Omental fat pad (tissue), 3 donors: ENCODE measurements at regions not wholly inside any gene's neighbourhood (a gene's known extent, or its start where the extent isn't known, plus 50 kb on each side); places are given as distances from the start of the nearest gene placed in this dataset. TPM values are rescaled to one million over a fixed set of nuclear protein-coding genes. Genes with fewer than 3 reads are reported as not detected.

ENCODE experiments used
- ATAC-seq: fragments of 150-250 bp; one replicate; pipeline ENCODE4 v1.9.1; 2016; ENCODE audit warnings: mild to moderate bottlenecking, moderate library complexity; ENCODE audit not compliant: low FRiP score
- DNase-seq: peaks from one replicate; pipeline ENCODE4 v3.0.0-alpha.2; 2019; ENCODE audit warnings: low spot score
- CTCF ChIP-seq, 3 donors: fragments of 450-650 bp; IDR thresholded peaks; one replicate each; pipeline ENCODE4 v1.5.1; 2016 to 2017; ENCODE audit warnings: antibody characterized with exemption in 3 of 3, mild to moderate bottlenecking in 3 of 3, moderate library complexity in 2 of 3
- small RNA-seq: library from RNA; depleted of rRNA; stranded (forward); fragments of <200 nt; gene quantifications from one replicate; pipeline ENCODE3, GENCODE V24; 2016

GRCh38 chr2:117738991-117739839, 75.3 kb upstream of the DDX18 start:
- DNase-seq (no peak), ATAC-seq (no peak)
- TF ChIP-seq CTCF (IDR thresholded peaks at IDR 0.05) = no peak

- no peak for TF ChIP-seq CTCF (IDR thresholded peaks at IDR 0.05)
- no peak for DNase-seq
- ATAC-seq = no peak
Observed at GRCh38 chr2:117745537-117745936, 69.0 kb upstream of the DDX18 start.

- no peak for ATAC-seq
- no peak for TF ChIP-seq CTCF (IDR thresholded peaks at IDR 0.05)
- no peak for DNase-seq
Observed at GRCh38 chr2:117755768-117756167, 58.7 kb upstream of the DDX18 start.

GRCh38 chr2:117760916-117761315, 53.6 kb upstream of the DDX18 start:
- DNase-seq (no peak), ATAC-seq (no peak)
- TF ChIP-seq CTCF (IDR thresholded peaks at IDR 0.05) = no peak

GRCh38 chr2:117762454-117762853, 52.0 kb upstream of the DDX18 start:
- TF ChIP-seq CTCF (IDR thresholded peaks at IDR 0.05) = no peak
- DNase-seq = no peak

GRCh38 chr2:117763804-117764203, 50.7 kb upstream of the DDX18 start:
- no peak for DNase-seq
- ATAC-seq = no peak
- no peak for TF ChIP-seq CTCF (IDR thresholded peaks at IDR 0.05)

More at GRCh38 chr2:117762454-117762853, 52.0 kb upstream of the DDX18 start:
- no peak for ATAC-seq

Small RNAs in the stretch of these regions (small RNA-seq; reads per million reads assigned to genes)
- gene AC104408.1 (not detected), gene RNU7-190P (not detected)
